ENCODE measurements at regions not wholly inside any gene's neighbourhood (a gene's known extent, or its start where the extent isn't known, plus 50 kb on each side); places are given as distances from the start of the nearest gene placed in this dataset.
"Not testable (repeated sequence)": the region's sequence is repeated elsewhere in the genome, so short reads cannot be mapped to it uniquely, and the experiment has no call there.

DNA sequence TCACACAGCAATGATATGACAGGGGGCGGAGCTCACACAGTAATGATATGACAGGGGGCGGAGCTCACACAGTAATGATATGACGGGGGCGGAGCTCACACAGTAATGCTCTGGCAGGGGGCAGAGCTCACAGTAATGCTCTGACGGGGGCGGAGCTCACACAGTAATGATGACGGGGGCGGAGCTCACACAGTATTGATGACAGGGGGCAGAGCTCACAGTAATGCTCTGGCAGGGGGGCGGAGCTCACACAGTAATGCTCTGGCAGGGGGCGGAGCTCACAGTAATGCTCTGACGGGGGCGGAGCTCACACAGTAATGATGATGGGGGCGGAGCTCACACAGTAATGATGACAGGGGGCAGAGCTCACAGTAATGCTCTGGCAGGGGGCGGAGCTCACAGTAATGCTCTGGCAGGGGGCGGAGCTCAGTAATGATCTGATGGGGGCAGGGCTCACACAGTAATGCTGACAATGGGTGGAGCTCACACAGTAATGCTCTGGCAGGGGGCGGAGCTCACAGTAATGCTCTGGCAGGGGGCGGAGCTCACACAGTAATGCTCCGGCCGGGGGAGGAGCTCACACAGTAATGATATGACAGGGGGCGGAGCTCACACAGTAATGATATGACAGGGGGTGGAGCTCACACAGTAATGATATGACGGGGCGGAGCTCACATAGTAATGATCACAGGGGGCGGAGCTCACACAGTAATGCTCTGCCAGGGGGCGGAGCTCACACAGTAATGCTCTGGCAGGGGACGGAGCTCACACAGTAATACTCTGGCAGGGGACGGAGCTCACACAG lies 52.8 kb upstream of the TNK2 start:
- CTCF ChIA-PET = interaction anchor here (1.3 kb wide), 1 partner anchor 46 kb away, joined by 3 read pairs; no protein-coding TSS in a partner anchor
- H3K27me3 ChIP-seq (ENCODE audit: control insufficient read depth, insufficient read depth, low read length); DNase-seq (ENCODE audit: low read depth, low spot score); POLR2A ChIA-PET; H3K9me3 ChIP-seq (ENCODE audit: control insufficient read depth, insufficient read depth, low read length); H3K4me3 ChIP-seq (ENCODE audit: low read depth, low read length); H3K27ac ChIP-seq (ENCODE audit: low read depth, low read length): not testable (repeated sequence)

- H3K9me3 ChIP-seq (ENCODE audit: control insufficient read depth, insufficient read depth, low read length); H3K27ac ChIP-seq (ENCODE audit: low read depth, low read length); POLR2A ChIA-PET; CTCF ChIA-PET; H3K4me3 ChIP-seq (ENCODE audit: low read depth, low read length); DNase-seq (ENCODE audit: low read depth, low spot score); H3K27me3 ChIP-seq (ENCODE audit: control insufficient read depth, insufficient read depth, low read length): not testable (repeated sequence)
These were observed 51.8 kb upstream of the TNK2 start for GRCh38 chr3:195960164-195960563.

GRCh38 chr3:195959367-195960157 lies 51.2 kb upstream of the TNK2 start:
- H3K27me3 ChIP-seq (ENCODE audit: control insufficient read depth, insufficient read depth, low read length); CTCF ChIA-PET; H3K27ac ChIP-seq (ENCODE audit: low read depth, low read length); H3K9me3 ChIP-seq (ENCODE audit: control insufficient read depth, insufficient read depth, low read length); H3K4me3 ChIP-seq (ENCODE audit: low read depth, low read length); POLR2A ChIA-PET; DNase-seq (ENCODE audit: low read depth, low spot score): not testable (repeated sequence)

GRCh38 chr3:195958736-195959135 lies 50.4 kb upstream of the TNK2 start:
- DNase-seq (ENCODE audit: low read depth, low spot score); CTCF ChIA-PET; H3K9me3 ChIP-seq (ENCODE audit: control insufficient read depth, insufficient read depth, low read length); H3K4me3 ChIP-seq (ENCODE audit: low read depth, low read length); POLR2A ChIA-PET; H3K27me3 ChIP-seq (ENCODE audit: control insufficient read depth, insufficient read depth, low read length); H3K27ac ChIP-seq (ENCODE audit: low read depth, low read length): not testable (repeated sequence)

Measured in AG04450 (cell line).